ENCODE measurements at regions not wholly inside any gene's neighbourhood (a gene's known extent, or its start where the extent isn't known, plus 50 kb on each side); places are given as distances from the start of the nearest gene placed in this dataset.

DNA sequence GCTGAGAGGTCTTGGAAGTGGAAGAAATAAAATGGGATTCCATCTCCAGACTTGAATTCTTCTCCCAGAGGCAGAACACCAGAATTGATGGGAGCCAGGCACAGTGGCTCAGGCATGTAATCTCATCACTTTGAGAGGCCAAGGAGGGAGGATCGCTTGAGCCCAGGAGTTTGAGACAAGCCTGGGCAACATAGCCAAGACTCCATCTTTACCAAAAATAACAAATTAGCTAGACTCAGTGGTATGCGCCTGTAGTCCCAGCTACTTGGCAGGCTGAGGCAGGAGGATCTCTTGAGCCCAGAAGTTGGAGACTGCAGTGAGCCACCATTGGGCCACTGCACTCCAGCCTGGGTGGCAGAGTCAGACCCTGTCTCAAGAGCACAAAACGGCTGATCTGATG is 144.3 kb downstream of the C1D start:
- TF ChIP-seq, protein P1, sequence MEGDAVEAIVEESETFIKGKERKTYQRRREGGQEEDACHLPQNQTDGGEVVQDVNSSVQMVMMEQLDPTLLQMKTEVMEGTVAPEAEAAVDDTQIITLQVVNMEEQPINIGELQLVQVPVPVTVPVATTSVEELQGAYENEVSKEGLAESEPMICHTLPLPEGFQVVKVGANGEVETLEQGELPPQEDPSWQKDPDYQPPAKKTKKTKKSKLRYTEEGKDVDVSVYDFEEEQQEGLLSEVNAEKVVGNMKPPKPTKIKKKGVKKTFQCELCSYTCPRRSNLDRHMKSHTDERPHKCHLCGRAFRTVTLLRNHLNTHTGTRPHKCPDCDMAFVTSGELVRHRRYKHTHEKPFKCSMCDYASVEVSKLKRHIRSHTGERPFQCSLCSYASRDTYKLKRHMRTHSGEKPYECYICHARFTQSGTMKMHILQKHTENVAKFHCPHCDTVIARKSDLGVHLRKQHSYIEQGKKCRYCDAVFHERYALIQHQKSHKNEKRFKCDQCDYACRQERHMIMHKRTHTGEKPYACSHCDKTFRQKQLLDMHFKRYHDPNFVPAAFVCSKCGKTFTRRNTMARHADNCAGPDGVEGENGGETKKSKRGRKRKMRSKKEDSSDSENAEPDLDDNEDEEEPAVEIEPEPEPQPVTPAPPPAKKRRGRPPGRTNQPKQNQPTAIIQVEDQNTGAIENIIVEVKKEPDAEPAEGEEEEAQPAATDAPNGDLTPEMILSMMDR (IDR thresholded peaks at IDR 0.05): no peak
- TF ChIP-seq POLR2A (IDR thresholded peaks at IDR 0.05): no peak
